GM18517 (cell line): ENCODE measurements at regions not wholly inside any gene's neighbourhood (a gene's known extent, or its start where the extent isn't known, plus 50 kb on each side); places are given as distances from the start of the nearest gene placed in this dataset.

Source experiments
- ATAC-seq: cut with Tn5 transposase; IDR thresholded peaks from one replicate; pipeline ENCODE4 v1.9.1; 2021; ENCODE audit warnings: mild to moderate bottlenecking, moderate library complexity; ENCODE audit not compliant: unreplicated experiment

DNA sequence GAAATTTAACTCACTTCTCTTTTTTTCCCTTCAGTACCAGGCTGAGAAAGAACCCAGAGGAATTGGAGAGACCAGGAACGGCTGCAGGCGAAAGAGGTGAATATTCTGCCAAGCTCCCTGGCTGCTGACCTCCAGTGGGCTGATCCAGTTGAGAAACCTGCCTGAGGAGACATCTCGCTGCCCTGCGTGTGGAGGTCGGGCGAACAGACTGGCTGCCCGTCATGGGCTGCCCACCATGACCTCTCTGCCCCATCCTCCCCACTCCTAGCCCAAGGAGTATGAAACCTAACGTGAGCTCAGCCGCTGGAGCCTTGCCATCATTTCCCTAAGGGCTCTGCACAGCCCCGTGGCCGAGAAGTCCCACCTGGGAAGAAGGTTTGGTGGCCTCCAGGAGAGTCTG is 148.8 kb upstream of the SALL3 start:
- no peak for ATAC-seq

GRCh38 chr18:78831603-78832002 is 148.0 kb upstream of the SALL3 start:
- no peak for ATAC-seq

- ATAC-seq = no peak
These were observed 145.8 kb upstream of the SALL3 start for GRCh38 chr18:78833833-78834232.

DNA sequence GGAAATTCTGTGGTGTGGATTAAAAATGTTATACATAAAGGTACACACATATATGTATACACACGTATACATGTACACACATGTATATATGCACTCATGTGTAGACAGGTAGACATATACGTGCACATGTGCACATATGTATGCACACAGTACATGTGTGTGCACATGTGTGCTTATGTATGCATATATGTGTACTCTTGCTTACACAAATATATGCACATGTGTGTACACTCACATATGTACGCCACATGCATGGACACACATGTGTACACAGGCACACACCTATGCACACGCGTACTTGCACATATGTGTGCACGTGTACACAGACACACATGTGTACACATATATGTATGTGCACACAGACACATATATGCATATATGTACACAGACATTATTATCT is 142.8 kb upstream of the SALL3 start:
- no peak for ATAC-seq

- ATAC-seq = no peak
These were observed 141.9 kb upstream of the SALL3 start for GRCh38 chr18:78837754-78838153.

GRCh38 chr18:78838183-78838582 is 141.4 kb upstream of the SALL3 start:
- ATAC-seq = no peak

GRCh38 chr18:78849046-78849445 is 130.6 kb upstream of the SALL3 start:
- no peak for ATAC-seq

DNA sequence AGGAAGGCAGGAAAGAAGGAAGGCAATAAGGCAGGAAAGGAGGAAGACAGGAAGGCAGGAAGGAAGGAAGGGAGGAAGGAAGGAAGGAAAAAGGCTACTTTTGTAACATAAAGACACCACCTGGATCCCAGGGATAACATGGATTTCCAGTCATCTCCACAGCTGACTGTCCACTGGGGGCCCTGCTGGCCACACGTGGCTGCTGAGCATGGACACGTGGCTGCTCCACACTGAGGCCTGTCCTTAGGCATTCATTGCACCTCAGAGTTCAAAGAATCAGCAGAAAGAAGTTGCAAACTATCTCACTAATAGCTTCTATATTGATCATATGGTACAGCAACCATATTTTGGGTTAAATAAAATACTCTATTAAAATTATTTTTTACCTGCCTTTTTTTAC is 130.2 kb upstream of the SALL3 start:
- ATAC-seq = no peak

- no peak for ATAC-seq
These were observed 126.3 kb upstream of the SALL3 start for GRCh38 chr18:78853341-78853740.

DNA sequence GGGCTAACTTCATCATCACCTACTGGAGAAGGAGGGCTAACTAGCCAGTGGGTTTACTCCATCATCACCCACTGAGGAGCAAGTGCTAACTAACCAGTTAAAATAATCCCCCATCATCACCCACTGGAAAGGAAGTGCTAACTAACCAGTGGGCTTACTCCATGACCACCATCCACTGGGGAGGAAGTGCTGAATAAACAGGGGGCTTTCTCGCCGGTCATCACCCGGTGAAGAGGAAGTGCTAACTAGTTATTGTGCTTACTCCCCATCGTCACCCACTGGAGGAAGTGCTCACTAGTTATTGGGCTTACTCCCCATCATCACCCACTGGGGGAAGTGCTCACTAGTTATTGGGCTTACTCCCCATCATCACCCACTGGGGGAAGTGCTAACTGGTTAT is 124.4 kb upstream of the SALL3 start:
- ATAC-seq = no peak

GRCh38 chr18:78856569-78857313 is 122.9 kb upstream of the SALL3 start:
- ATAC-seq = no peak

DNA sequence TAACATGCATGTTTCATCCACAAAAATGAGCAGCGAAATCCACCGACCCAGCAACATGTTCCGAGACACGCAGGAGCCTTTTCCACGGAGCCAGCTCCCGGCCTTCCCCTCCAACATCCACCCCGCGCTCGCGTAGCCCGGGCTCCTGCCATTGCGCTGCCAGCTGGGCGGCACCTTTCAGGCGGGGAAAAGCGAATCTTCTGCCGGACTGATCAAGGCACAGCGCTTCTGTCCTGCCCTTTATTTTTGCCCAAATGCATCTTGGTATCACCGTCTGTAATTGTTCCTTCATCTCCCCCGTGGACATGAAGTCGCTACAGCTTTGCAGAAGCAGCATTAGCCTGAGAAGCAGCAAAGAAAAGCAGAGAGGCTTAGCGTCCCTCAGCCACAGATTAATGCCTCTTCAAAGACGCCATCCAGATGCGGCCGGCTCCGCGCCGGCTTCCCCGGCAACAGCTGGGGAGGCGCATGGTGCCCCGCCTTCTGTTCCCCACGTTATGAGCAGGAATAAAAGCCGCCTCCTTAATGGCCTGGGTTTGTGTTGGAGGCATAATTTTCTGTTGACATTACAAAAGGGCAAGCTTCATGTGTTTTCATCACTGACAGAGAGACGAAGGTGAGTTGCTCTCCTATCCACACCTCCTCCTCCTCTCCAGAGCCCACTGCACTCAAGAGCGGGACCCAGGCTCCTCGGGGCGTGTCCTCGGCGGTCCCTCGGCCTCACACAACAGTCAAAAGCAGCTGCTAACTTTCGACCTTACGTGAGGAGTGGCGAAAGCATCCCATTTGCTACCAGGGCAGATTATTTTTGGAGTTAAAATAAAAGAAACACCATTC is 122.1 kb upstream of the SALL3 start:
- ATAC-seq = no peak

- ATAC-seq = no peak
These were observed 119.9 kb upstream of the SALL3 start for GRCh38 chr18:78859686-78860085.

GRCh38 chr18:78860117-78860516 is 119.5 kb upstream of the SALL3 start:
- ATAC-seq = no peak

GRCh38 chr18:78861116-78861515 is 118.5 kb upstream of the SALL3 start:
- no peak for ATAC-seq

DNA sequence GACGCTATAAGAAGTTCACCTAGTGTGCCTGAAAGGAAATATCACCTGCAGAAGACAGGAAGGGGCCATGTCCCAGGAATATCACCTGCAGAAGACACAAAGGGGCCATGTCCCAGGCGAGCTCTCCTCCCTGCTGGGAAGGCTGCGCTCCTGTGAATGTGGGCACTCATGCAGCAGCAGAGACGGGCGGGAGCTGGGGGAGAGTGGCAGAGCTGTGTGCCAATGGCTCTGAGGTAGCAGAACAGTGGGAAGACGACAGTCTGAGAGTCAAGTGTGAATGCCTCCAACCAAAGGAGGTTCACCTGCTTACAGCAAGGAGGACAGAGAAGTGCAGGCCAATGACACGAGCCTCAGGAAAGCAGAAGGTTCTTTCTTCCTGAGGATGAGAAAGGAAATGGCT is 117.9 kb upstream of the SALL3 start:
- ATAC-seq = no peak

- ATAC-seq = no peak
These were observed 117.2 kb upstream of the SALL3 start for GRCh38 chr18:78862395-78862794.

- ATAC-seq = no peak
These were observed 114.5 kb upstream of the SALL3 start for GRCh38 chr18:78865056-78865598.

GRCh38 chr18:78865771-78866310 is 113.8 kb upstream of the SALL3 start:
- no peak for ATAC-seq

- no peak for ATAC-seq
These were observed 112.5 kb upstream of the SALL3 start for GRCh38 chr18:78867131-78867530.
